GM12872 (cell line): ENCODE measurements at regions not wholly inside any gene's neighbourhood (a gene's known extent, or its start where the extent isn't known, plus 50 kb on each side); places are given as distances from the start of the nearest gene placed in this dataset.

Source experiments
- CTCF ChIP-seq: IDR thresholded peaks from 3 replicates; pipeline ENCODE4 v1.5.1; 2011; ENCODE audit warnings: low read depth, mild to moderate bottlenecking, low read length, moderate library complexity; ENCODE audit not compliant: insufficient read depth

- no peak for TF ChIP-seq CTCF
Observed at GRCh38 chr13:110984381-110984780, 69.5 kb upstream of the ANKRD10 start.

DNA sequence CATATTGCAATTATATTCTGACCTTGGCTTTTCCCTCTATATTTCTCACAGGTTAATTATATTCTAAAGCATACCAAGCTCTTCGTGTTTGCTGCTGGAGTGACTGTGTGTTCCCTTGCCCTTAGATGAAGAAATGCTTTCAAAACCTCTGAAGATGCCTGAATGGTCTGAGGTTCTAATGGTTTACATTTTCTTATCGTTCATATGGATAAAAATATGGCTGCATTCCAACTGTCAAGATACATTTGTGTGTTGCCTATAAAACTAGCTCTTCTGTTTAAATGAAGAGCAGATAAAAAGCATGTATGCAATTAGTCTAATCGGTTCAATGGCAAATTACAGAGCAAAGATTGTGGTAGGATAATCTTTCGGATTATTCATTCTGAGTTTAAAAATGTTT is 68.4 kb upstream of the ANKRD10 start:
- no peak for TF ChIP-seq CTCF

DNA sequence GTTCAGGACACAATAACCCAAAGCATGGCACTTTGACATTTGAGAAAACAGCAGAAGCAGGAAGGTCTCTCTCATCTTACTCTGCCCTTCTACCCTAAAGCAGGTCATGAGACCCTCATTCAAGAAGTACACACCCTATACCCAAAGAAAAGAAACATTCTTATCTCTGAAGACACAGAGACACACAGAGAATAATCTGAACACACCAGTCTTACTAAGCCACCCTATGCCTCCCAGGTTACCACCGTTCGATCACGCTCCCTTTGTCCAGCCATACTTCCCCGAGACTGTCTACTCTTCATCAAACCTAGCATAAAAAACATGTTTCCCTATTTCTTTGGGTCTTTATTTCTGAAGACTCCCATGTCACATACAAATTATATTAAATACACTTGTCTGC is 66.5 kb upstream of the ANKRD10 start:
- no peak for TF ChIP-seq CTCF

DNA sequence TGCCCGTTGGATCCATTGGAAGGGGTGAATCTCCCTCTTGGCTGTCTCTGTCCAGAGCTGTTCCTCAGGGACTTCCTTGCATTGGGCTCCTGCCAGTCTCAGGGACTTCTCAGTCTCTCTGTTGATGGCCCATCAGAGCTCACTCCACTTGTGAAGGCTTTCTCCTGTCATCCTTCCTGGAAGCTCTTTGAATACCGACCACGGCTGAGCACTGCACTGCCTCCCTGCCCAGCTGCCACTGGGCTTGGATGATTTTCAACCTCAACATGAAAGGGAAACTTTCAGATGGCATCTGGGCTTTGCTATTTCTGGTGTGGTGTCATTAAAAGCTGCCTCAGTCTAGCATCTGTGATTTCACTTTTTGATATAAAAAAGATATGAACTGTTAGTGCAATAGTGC is 66.1 kb upstream of the ANKRD10 start:
- TF ChIP-seq CTCF, result no peak

- no peak for TF ChIP-seq CTCF
Observed at GRCh38 chr13:110978390-110978789, 63.5 kb upstream of the ANKRD10 start.

- no peak for TF ChIP-seq CTCF
Observed at GRCh38 chr13:110976785-110977184, 61.9 kb upstream of the ANKRD10 start.

- TF ChIP-seq CTCF, result no peak
Observed at GRCh38 chr13:110973007-110973700, 58.3 kb upstream of the ANKRD10 start.
